ENCODE measurements at regions not wholly inside any gene's neighbourhood (a gene's known extent, or its start where the extent isn't known, plus 50 kb on each side); places are given as distances from the start of the nearest gene placed in this dataset.

DNA sequence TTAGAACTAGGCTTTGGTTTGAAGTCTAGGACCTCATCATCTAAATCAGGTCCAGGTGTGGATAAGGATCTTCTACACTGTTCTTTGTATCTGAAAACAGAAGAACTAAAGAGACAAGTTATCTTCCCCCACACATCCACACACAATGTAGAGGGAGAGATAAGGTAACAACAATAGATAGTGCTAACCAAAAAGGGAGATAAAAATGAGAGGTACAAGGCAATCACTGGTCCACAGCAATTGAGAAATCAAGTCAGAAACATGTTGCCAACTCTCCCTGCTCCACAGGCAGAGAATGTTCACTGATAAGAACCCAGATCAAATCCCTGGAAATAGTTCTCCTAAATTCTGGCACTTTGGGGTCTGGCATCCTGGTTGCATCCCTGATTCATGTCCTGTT is 75.8 kb upstream of the LHX8 start:
- Histone ChIP-seq H4K20me1 (ENCODE audit: control insufficient read depth, extremely low read depth, insufficient read depth, low read length) (no peaks in the 10 kb centered on the region), H3K36me3 (ENCODE audit: control insufficient read depth in 2 of 2, extremely low read depth in 1 of 2, insufficient read depth in 2 of 2, low read length in 2 of 2) (no peaks in the 10 kb centered on the region), H3K27me3 (ENCODE audit: control insufficient read depth, extremely low read depth, insufficient read depth, low read length) (no peaks in the 10 kb centered on the region), H3K9me3 (ENCODE audit: control insufficient read depth, low read depth, low read length) (no peaks in the 10 kb centered on the region), H3K27ac (ENCODE audit: control insufficient read depth, insufficient read depth, low read length) (no peak overlapping the region), H2AFZ (ENCODE audit: control insufficient read depth, low read length) (no peak overlapping the region), H3K9me1 (ENCODE audit: control insufficient read depth, extremely low read depth, insufficient read depth, low read length) (no peaks in the 10 kb centered on the region), H3K9ac (ENCODE audit: control insufficient read depth, extremely low read depth, insufficient read depth, low read length) (no peak overlapping the region), H3K4me3 (ENCODE audit: control insufficient read depth in 2 of 3, extremely low read depth in 1 of 3, insufficient read depth in 2 of 3, low read depth in 1 of 3, low read length in 3 of 3) (no peak overlapping the region), H3K4me2 (ENCODE audit: control insufficient read depth, extremely low read depth, insufficient read depth, low read depth, low read length) (no peak overlapping the region), H3K79me2 (ENCODE audit: control insufficient read depth, insufficient read depth, low read length) (no peaks in the 10 kb centered on the region), H3K4me1 (ENCODE audit: control insufficient read depth, extremely low read depth, insufficient read depth, low read length) (no peaks in the 10 kb centered on the region)
- dilution Hi-C loops (cut with MboI; ENCODE audit: extremely low pct_ligation_motif_present, low sequenced_read_pairs) = no loop called here
- DNase-seq (ENCODE audit: low read depth, low spot score) (no peak), FAIRE-seq (no peak)
- no peak for TF ChIP-seq EZH2 (IDR thresholded peaks at IDR 0.05; ENCODE audit: low read length)
- TF ChIP-seq, protein P1, sequence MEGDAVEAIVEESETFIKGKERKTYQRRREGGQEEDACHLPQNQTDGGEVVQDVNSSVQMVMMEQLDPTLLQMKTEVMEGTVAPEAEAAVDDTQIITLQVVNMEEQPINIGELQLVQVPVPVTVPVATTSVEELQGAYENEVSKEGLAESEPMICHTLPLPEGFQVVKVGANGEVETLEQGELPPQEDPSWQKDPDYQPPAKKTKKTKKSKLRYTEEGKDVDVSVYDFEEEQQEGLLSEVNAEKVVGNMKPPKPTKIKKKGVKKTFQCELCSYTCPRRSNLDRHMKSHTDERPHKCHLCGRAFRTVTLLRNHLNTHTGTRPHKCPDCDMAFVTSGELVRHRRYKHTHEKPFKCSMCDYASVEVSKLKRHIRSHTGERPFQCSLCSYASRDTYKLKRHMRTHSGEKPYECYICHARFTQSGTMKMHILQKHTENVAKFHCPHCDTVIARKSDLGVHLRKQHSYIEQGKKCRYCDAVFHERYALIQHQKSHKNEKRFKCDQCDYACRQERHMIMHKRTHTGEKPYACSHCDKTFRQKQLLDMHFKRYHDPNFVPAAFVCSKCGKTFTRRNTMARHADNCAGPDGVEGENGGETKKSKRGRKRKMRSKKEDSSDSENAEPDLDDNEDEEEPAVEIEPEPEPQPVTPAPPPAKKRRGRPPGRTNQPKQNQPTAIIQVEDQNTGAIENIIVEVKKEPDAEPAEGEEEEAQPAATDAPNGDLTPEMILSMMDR (optimal IDR thresholded peaks at IDR 0.05 in 1 of 3, IDR thresholded peaks at IDR 0.05 in 1 of 3, conservative IDR thresholded peaks at IDR 0.05 in 1 of 3; ENCODE audit: extremely low read depth in 1 of 3, insufficient read depth in 2 of 3, low read length in 3 of 3) = no peak

DNA sequence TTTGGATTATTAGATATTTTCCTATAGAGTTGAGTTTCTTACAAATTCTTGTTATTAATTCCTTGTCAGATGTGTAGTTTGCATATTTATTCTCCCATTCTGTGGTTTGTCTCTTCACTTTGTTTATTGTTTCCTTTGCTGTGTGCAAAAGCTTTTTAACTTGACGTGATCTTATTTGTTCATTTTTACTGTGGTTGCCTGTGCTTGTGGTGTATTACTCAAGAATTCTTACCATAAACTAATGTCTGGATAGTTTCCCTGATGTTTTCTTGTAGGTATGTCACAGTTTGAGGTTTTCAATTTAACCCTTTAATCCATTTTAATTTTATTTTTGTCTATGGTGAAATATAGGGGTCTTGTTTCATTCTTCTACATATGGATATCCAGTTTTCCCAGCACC is 72.1 kb upstream of the LHX8 start:
- no peaks in the 10 kb centered on the region for H3K9me3 ChIP-seq (ENCODE audit: control insufficient read depth, low read depth, low read length)
- H3K4me3 ChIP-seq (ENCODE audit: control insufficient read depth in 2 of 3, extremely low read depth in 1 of 3, insufficient read depth in 2 of 3, low read depth in 1 of 3, low read length in 3 of 3) = no peak overlapping the region
- H3K4me2 ChIP-seq (ENCODE audit: control insufficient read depth, extremely low read depth, insufficient read depth, low read depth, low read length) = no peak overlapping the region
- no peak overlapping the region for H3K9ac ChIP-seq (ENCODE audit: control insufficient read depth, extremely low read depth, insufficient read depth, low read length)
- dilution Hi-C loops (cut with MboI; ENCODE audit: extremely low pct_ligation_motif_present, low sequenced_read_pairs) = no loop called here
- H2AFZ ChIP-seq (ENCODE audit: control insufficient read depth, low read length) = no peak overlapping the region
- H3K27me3 ChIP-seq (ENCODE audit: control insufficient read depth, extremely low read depth, insufficient read depth, low read length) = no peaks in the 10 kb centered on the region
- H3K27ac ChIP-seq (ENCODE audit: control insufficient read depth, insufficient read depth, low read length) = no peak overlapping the region
- no peaks in the 10 kb centered on the region for H3K36me3 ChIP-seq (ENCODE audit: control insufficient read depth in 2 of 2, extremely low read depth in 1 of 2, insufficient read depth in 2 of 2, low read length in 2 of 2)
- no peaks in the 10 kb centered on the region for H4K20me1 ChIP-seq (ENCODE audit: control insufficient read depth, extremely low read depth, insufficient read depth, low read length)
- H3K4me1 ChIP-seq (ENCODE audit: control insufficient read depth, extremely low read depth, insufficient read depth, low read length) = no peaks in the 10 kb centered on the region
- DNase-seq (ENCODE audit: low read depth, low spot score) (no peak), FAIRE-seq (no peak)
- H3K9me1 ChIP-seq (ENCODE audit: control insufficient read depth, extremely low read depth, insufficient read depth, low read length) = no peaks in the 10 kb centered on the region
- TF ChIP-seq EZH2 (IDR thresholded peaks at IDR 0.05; ENCODE audit: low read length) = no peak
- TF ChIP-seq, protein P1 (optimal IDR thresholded peaks at IDR 0.05 in 1 of 3, IDR thresholded peaks at IDR 0.05 in 1 of 3, conservative IDR thresholded peaks at IDR 0.05 in 1 of 3; ENCODE audit: extremely low read depth in 1 of 3, insufficient read depth in 2 of 3, low read length in 3 of 3) = no peak
- no peaks in the 10 kb centered on the region for H3K79me2 ChIP-seq (ENCODE audit: control insufficient read depth, insufficient read depth, low read length)
